ENCODE measurements at regions not wholly inside any gene's neighbourhood (a gene's known extent, or its start where the extent isn't known, plus 50 kb on each side); places are given as distances from the start of the nearest gene placed in this dataset.

GRCh38 chr4:126558596-126558995 is 1074.2 kb upstream of the INTU start:
- TF ChIP-seq CTCF (IDR thresholded peaks at IDR 0.05) (no peak), ZFX (IDR thresholded peaks at IDR 0.05; ENCODE audit: borderline replicate concordance) (no peak)

Data from 22Rv1 (cell line).